Loucy (cell line): ENCODE measurements at regions not wholly inside any gene's neighbourhood (a gene's known extent, or its start where the extent isn't known, plus 50 kb on each side); places are given as distances from the start of the nearest gene placed in this dataset.

Source experiments
- H2AFZ ChIP-seq: fragments of 200-600 bp; sonication (generic); 2 replicates; pipeline ENCODE4 v1.6.0; 2016; ENCODE audit warnings: antibody characterized with exemption, mild to moderate bottlenecking, low read length, moderate library complexity
- H3F3A ChIP-seq: fragments of 200-600 bp; 2 replicates; pipeline ENCODE4 v1.6.0; 2016; ENCODE audit warnings: antibody characterized with exemption, low read depth, mild to moderate bottlenecking
- H3K27me3 ChIP-seq: fragments of 200-600 bp; sonication (generic); 2 replicates; pipeline ENCODE4 v1.6.1; 2014; ENCODE audit warnings: low read length, mild to moderate bottlenecking; ENCODE audit not compliant: insufficient read depth, poor library complexity, severe bottlenecking
- H3K36me3 ChIP-seq: fragments of 200-600 bp; sonication (generic); 2 replicates; pipeline ENCODE4 v1.6.1; 2016; ENCODE audit warnings: low read length; ENCODE audit not compliant: insufficient read depth
- H3K4me1 ChIP-seq: fragments of 200-600 bp; sonication (generic); 2 replicates; pipeline ENCODE4 v1.5.1; 2014; ENCODE audit warnings: low read length, mild to moderate bottlenecking; ENCODE audit not compliant: insufficient read depth, poor library complexity, severe bottlenecking
- H3K4me2 ChIP-seq: fragments of 200-600 bp; sonication (generic); 2 replicates; pipeline ENCODE4 v1.6.0; 2014; ENCODE audit warnings: antibody characterized with exemption, low read length, low read depth, mild to moderate bottlenecking; ENCODE audit not compliant: poor library complexity, severe bottlenecking
- H3K4me3 ChIP-seq: fragments of 200-600 bp; sonication (generic); 2 replicates; pipeline ENCODE4 v1.5.1; 2014; ENCODE audit warnings: low read length, mild to moderate bottlenecking, mixed read lengths; ENCODE audit not compliant: poor library complexity, severe bottlenecking
- H3K79me2 ChIP-seq: fragments of 200-600 bp; sonication (generic); 2 replicates; pipeline ENCODE4 v1.6.1; 2014; ENCODE audit warnings: low read length; ENCODE audit not compliant: insufficient read depth
- H3K9ac ChIP-seq: fragments of 200-600 bp; sonication (generic); 2 replicates; pipeline ENCODE4 v1.6.0; 2014; ENCODE audit warnings: mild to moderate bottlenecking, low read depth, low read length, moderate library complexity; ENCODE audit not compliant: poor library complexity, severe bottlenecking
- H3K9me2 ChIP-seq: fragments of 200-600 bp; sonication (generic); replicated peaks from 2 replicates; pipeline ENCODE4 v1.6.1; 2016; ENCODE audit warnings: low read depth, low read length, mixed read lengths
- H3K9me3 ChIP-seq: fragments of 200-600 bp; sonication (generic); 2 replicates; pipeline ENCODE4 v1.6.1; 2014; ENCODE audit warnings: mild to moderate bottlenecking, antibody characterized with exemption, low read length, low read depth; ENCODE audit not compliant: insufficient read depth
- H4K20me1 ChIP-seq: fragments of 200-600 bp; sonication (generic); 2 replicates; pipeline ENCODE4 v1.6.0; 2014; ENCODE audit warnings: antibody characterized with exemption, low read length, mild to moderate bottlenecking; ENCODE audit not compliant: insufficient read depth, poor library complexity, severe bottlenecking
- CTCF ChIP-seq: fragments of 200-600 bp; sonication (generic); conservative IDR thresholded peaks from 2 replicates; pipeline ENCODE4 v1.5.1; 2014; ENCODE audit warnings: mild to moderate bottlenecking, antibody characterized with exemption, low read length
- EZH2phosphoT487 ChIP-seq: fragments of 200-600 bp; IDR thresholded peaks from 2 replicates; pipeline ENCODE4 v1.6.1; 2018; ENCODE audit warnings: antibody characterized with exemption, mild to moderate bottlenecking, moderate library complexity, borderline replicate concordance

- Histone ChIP-seq H3K4me2 (no peak overlapping the region), H3K9ac (no peak overlapping the region)
These were observed 91.6 kb downstream of the ACKR3 start for GRCh38 chr2:236661061-236661761.

DNA sequence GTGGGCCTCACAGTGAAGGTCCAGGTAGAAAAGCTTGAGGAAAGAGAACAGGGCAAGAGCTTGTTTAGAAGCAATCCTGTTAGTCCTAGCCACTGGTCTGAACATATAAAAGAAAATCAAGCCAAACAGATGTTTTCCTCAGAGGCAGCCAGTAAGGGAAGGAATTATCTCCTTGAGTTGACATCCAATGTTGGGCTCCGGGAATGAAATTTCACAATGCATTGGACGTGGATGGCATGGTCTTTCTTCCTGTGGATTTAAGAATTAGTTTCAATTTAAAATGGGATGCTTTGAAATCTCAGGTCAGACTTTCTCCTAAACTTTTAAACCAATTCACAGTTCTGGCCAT, 92.1 kb downstream of the ACKR3 start:
- H2AFZ ChIP-seq = no peak overlapping the region
- no peaks in the 10 kb centered on the region for H3K9me2 ChIP-seq
- H4K20me1 ChIP-seq = no peaks in the 10 kb centered on the region
- H3K27me3 ChIP-seq = no peaks in the 10 kb centered on the region
- H3K4me1 ChIP-seq = no peaks in the 10 kb centered on the region
- H3F3A ChIP-seq = no peaks in the 10 kb centered on the region
- no peaks in the 10 kb centered on the region for H3K9me3 ChIP-seq
- H3K79me2 ChIP-seq = no peaks in the 10 kb centered on the region
- H3K36me3 ChIP-seq = no peaks in the 10 kb centered on the region
- H3K4me3 ChIP-seq = no peak overlapping the region
- no peak overlapping the region for H3K9ac ChIP-seq
- TF ChIP-seq EZH2phosphoT487 = no peak
- TF ChIP-seq CTCF = no peak
- H3K4me2 ChIP-seq = no peak overlapping the region

More at GRCh38 chr2:236661061-236661761, 91.6 kb downstream of the ACKR3 start:
- H3K79me2 ChIP-seq = no peaks in the 10 kb centered on the region
- H3K27me3 ChIP-seq = no peaks in the 10 kb centered on the region
- no peaks in the 10 kb centered on the region for H3F3A ChIP-seq
- H3K9me2 ChIP-seq = no peaks in the 10 kb centered on the region
- H3K36me3 ChIP-seq = no peaks in the 10 kb centered on the region
- H3K4me1 ChIP-seq = no peaks in the 10 kb centered on the region
- TF ChIP-seq CTCF = no peak
- no peak for TF ChIP-seq EZH2phosphoT487
- H3K9me3 ChIP-seq = no peaks in the 10 kb centered on the region
- H2AFZ ChIP-seq = no peak overlapping the region
- no peaks in the 10 kb centered on the region for H4K20me1 ChIP-seq
- H3K4me3 ChIP-seq = no peak overlapping the region

DNA sequence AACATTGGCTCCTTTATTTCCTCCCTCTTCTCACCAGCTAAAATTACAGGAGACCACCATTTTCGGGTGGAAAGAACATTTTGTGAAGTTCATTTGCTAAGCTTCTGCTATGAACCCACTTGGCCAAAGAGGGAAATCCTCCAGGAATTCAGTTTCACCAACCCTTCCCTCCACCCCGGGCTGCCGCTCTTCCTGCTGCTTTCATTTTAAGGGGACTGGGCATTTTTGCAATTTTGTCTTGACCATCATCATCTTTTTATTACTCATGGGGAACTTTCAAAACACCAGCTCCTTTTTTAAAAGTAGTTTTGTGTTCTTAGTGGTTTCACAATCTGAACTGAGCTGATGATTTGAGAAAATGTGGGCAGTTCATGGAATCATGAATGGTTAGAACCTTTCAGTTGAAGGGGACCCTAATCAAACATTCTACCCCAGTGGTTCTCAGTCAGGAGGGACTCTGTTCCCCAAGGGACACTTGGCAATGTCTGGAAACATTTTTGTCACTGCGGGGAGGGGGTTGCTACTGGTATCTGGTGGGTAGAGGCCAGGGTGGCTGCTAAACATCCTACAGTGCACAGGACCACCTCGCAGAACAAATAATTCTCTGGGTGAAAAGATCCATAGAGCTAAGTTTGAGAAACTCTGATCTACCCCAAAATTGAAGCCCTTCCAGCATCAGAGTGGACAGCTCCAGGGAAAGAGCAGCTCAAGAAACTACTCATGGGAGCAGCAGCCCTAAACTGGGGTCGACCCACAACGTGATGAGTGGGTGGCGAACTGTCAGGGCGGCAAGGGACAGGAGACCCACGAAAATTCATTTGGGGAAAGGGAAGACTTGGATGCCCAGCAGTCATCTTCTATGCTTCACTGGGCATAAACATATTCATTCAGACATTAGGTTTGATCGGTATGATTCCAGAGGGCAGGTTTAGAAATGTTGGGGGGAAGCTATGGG, 92.9 kb downstream of the ACKR3 start:
- Histone ChIP-seq H3K4me2 (no peak overlapping the region), H3K27me3 (no peaks in the 10 kb centered on the region), H3K9me3 (no peaks in the 10 kb centered on the region), H3F3A (no peaks in the 10 kb centered on the region), H3K9me2 (no peaks in the 10 kb centered on the region), H3K36me3 (no peaks in the 10 kb centered on the region), H3K4me3 (no peak overlapping the region), H2AFZ (no peak overlapping the region), H3K4me1 (no peaks in the 10 kb centered on the region), H3K79me2 (no peaks in the 10 kb centered on the region), H4K20me1 (no peaks in the 10 kb centered on the region), H3K9ac (no peak overlapping the region)
- TF ChIP-seq CTCF (no peak), EZH2phosphoT487 (no peak)
